ENCODE measurements at regions not wholly inside any gene's neighbourhood (a gene's known extent, or its start where the extent isn't known, plus 50 kb on each side); places are given as distances from the start of the nearest gene placed in this dataset.
"Not testable (repeated sequence)": the region's sequence is repeated elsewhere in the genome, so short reads cannot be mapped to it uniquely, and the experiment has no call there.

GRCh38 chr16:87198328-87198832 lies 118.8 kb downstream of the C16orf95 start:
- DNase-seq, result no peak

- DNase-seq, result no peak
These were observed 118.3 kb downstream of the C16orf95 start for GRCh38 chr16:87198881-87199280.

- DNase-seq, result no peak
These were observed 117.8 kb downstream of the C16orf95 start for GRCh38 chr16:87199379-87199778.

GRCh38 chr16:87199901-87200300 lies 117.3 kb downstream of the C16orf95 start:
- no peak for DNase-seq

- no peak for DNase-seq
These were observed 116.6 kb downstream of the C16orf95 start for GRCh38 chr16:87200637-87201036.

- DNase-seq, result no peak
These were observed 116.1 kb downstream of the C16orf95 start for GRCh38 chr16:87201052-87201451.

GRCh38 chr16:87201790-87202189 lies 115.4 kb downstream of the C16orf95 start:
- DNase-seq, result no peak

GRCh38 chr16:87202346-87202745 lies 114.8 kb downstream of the C16orf95 start:
- no peak for DNase-seq

- DNase-seq, result no peak
These were observed 114.0 kb downstream of the C16orf95 start for GRCh38 chr16:87203060-87203656.

GRCh38 chr16:87206646-87207451 lies 110.3 kb downstream of the C16orf95 start:
- DNase-seq, result no peak

GRCh38 chr16:87207509-87207908 lies 109.7 kb downstream of the C16orf95 start:
- DNase-seq, result no peak

GRCh38 chr16:87207965-87208364 lies 109.2 kb downstream of the C16orf95 start:
- DNase-seq, result no peak

- DNase-seq, result not testable (repeated sequence)
These were observed 108.2 kb downstream of the C16orf95 start for GRCh38 chr16:87208968-87209367.

- DNase-seq, result no peak
These were observed 107.2 kb downstream of the C16orf95 start for GRCh38 chr16:87209808-87210512.

GRCh38 chr16:87210894-87211293 lies 106.3 kb downstream of the C16orf95 start:
- no peak for DNase-seq

- no peak for DNase-seq
These were observed 105.2 kb downstream of the C16orf95 start for GRCh38 chr16:87212026-87212425.

GRCh38 chr16:87213536-87213935 lies 103.7 kb downstream of the C16orf95 start:
- DNase-seq, result no peak

- no peak for DNase-seq
These were observed 100.9 kb downstream of the C16orf95 start for GRCh38 chr16:87216148-87216840.

GRCh38 chr16:87216841-87217275 lies 100.3 kb downstream of the C16orf95 start:
- no peak for DNase-seq

GRCh38 chr16:87217802-87218201 lies 99.4 kb downstream of the C16orf95 start:
- DNase-seq, result not testable (repeated sequence)

GRCh38 chr16:87218281-87219055 lies 98.7 kb downstream of the C16orf95 start:
- DNase-seq, result no peak

GRCh38 chr16:87219287-87219909 lies 97.8 kb downstream of the C16orf95 start:
- no peak for DNase-seq
